GM18907 (cell line): ENCODE measurements at regions not wholly inside any gene's neighbourhood (a gene's known extent, or its start where the extent isn't known, plus 50 kb on each side); places are given as distances from the start of the nearest gene placed in this dataset.
A peak's percentile ranks its signal among the peaks of the same experiment; 100 is the strongest.

Experiments
- ATAC-seq: cut with Tn5 transposase; IDR thresholded peaks from one replicate; pipeline ENCODE4 v1.9.1; 2021; ENCODE audit warnings: mild to moderate bottlenecking, moderate library complexity; ENCODE audit not compliant: unreplicated experiment

GRCh38 chr4:153939570-153939969 lies 150.7 kb upstream of the SFRP2 start:
- no peak for ATAC-seq

GRCh38 chr4:153938994-153939393 lies 150.1 kb upstream of the SFRP2 start:
- no peak for ATAC-seq

GRCh38 chr4:153937289-153937688 lies 148.4 kb upstream of the SFRP2 start:
- no peak for ATAC-seq

DNA sequence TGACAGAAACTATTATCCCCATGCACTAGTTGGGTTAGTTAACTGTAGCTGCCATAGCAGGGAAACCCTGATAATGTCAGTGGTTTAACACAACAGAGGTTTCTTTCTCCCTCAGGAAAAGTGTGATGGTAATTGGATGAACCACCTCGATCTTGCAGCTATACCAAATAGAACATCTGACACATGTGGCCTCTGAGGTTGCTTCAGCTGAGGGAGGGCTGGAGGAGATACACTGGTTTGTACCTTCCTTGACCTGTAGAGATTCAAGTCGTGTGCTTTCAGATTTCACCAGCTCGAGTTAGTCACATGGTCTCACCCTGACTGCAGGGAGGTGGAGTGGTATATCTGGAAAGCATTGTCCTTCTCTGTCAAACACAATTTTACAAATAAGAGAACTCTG lies 147.2 kb upstream of the SFRP2 start:
- no peak for ATAC-seq

DNA sequence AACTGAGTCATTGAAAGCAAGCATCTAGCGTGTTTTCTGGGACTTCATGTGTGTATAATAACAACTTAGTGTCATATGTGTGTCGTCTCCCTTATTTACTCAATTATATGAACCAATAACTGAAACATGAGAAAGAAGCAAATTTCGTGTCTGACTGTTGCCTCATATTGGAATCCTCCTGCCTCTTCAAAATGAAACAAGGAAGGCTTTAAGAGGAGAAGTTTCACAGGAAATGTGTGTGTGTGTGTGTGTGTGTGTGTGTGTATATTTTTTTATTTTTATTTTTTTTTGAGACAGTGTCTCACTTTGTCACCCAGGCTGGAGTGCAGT lies 145.8 kb upstream of the SFRP2 start:
- no peak for ATAC-seq

GRCh38 chr4:153933915-153934687 lies 145.2 kb upstream of the SFRP2 start:
- no peak for ATAC-seq

- no peak for ATAC-seq
Measured at GRCh38 chr4:153931804-153932203, 142.9 kb upstream of the SFRP2 start.

- no peak for ATAC-seq
Measured at GRCh38 chr4:153929675-153930074, 140.8 kb upstream of the SFRP2 start.

GRCh38 chr4:153927451-153927850 lies 138.6 kb upstream of the SFRP2 start:
- no peak for ATAC-seq

DNA sequence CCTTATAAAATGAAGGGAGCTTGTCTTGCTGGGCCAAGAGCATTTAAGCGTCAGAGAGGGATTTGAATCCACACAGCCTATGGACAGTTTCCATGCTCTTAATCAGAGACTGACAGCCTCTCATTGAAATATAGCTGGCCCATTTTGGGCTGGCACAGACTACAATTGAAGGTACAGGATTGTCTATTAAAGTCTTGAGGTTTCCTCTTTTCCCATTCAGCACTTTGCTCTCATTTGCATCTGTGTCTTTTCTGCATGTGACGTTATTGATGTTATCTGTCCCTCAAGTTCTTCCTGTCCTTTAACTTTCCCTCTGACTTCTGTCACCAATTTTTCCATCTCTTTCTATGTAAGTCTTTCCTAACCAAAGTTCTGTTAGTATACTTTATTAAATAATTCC lies 133.3 kb upstream of the SFRP2 start:
- ATAC-seq: no peak

GRCh38 chr4:153919667-153920066 lies 130.8 kb upstream of the SFRP2 start:
- ATAC-seq: no peak

DNA sequence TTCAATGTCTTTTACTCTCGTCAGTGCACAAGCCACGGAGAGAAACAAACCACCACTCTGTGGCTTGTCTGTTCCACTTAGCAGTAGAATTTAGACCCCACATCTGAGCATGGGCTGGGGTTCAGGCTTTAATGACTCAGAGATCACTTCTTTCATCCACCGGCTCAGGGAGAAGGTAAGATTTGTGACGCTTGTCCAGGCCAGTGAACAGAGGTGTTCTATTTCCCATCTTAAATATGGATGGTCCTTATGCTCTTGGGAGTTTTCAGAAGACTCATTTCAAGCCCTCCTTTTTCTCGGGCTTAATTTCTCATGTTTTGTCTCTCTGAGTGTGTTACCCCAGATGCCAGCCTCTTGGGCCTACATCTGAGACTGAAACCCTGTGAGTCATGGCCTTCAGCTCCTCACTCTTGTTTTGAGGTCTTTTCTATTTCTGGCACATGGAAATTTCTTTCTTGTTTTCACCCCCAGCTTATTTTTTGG lies 127.4 kb upstream of the SFRP2 start:
- peak; percentile 98 for ATAC-seq

GRCh38 chr4:153912301-153912700 lies 123.4 kb upstream of the SFRP2 start:
- no peak for ATAC-seq

GRCh38 chr4:153909672-153910071 lies 120.8 kb upstream of the SFRP2 start:
- ATAC-seq: no peak

GRCh38 chr4:153906231-153906630 lies 117.3 kb upstream of the SFRP2 start:
- no peak for ATAC-seq

- no peak for ATAC-seq
Measured at GRCh38 chr4:153905231-153905630, 116.3 kb upstream of the SFRP2 start.

- ATAC-seq: no peak
Measured at GRCh38 chr4:153904011-153904410, 115.1 kb upstream of the SFRP2 start.

- ATAC-seq: no peak
Measured at GRCh38 chr4:153901220-153901619, 112.3 kb upstream of the SFRP2 start.

- ATAC-seq: no peak
Measured at GRCh38 chr4:153900426-153900825, 111.5 kb upstream of the SFRP2 start.

DNA sequence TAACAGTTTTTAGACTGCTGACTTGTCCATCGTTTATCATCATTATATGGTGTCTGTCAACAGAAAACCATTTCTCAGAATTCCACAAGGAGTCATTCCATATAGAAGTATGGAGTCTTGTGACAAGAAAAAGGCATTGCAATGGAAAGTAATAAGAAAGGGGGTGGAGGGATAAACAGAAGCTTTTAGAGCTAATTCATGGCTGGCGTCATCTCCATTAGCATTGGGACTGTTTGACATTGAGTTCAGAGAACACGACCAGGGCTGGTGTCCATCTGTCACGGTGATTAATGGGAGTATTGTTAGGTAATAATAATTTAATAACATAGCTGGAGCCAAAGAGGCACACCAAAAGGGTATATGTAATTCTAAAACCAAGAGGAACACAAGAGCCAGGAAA lies 101.9 kb upstream of the SFRP2 start:
- no peak for ATAC-seq

- no peak for ATAC-seq
Measured at GRCh38 chr4:153887217-153887616, 98.3 kb upstream of the SFRP2 start.

- no peak for ATAC-seq
Measured at GRCh38 chr4:153884325-153884724, 95.4 kb upstream of the SFRP2 start.

GRCh38 chr4:153880983-153881382 lies 92.1 kb upstream of the SFRP2 start:
- ATAC-seq: no peak
